ENCODE measurements at regions not wholly inside any gene's neighbourhood (a gene's known extent, or its start where the extent isn't known, plus 50 kb on each side); places are given as distances from the start of the nearest gene placed in this dataset.

DNA sequence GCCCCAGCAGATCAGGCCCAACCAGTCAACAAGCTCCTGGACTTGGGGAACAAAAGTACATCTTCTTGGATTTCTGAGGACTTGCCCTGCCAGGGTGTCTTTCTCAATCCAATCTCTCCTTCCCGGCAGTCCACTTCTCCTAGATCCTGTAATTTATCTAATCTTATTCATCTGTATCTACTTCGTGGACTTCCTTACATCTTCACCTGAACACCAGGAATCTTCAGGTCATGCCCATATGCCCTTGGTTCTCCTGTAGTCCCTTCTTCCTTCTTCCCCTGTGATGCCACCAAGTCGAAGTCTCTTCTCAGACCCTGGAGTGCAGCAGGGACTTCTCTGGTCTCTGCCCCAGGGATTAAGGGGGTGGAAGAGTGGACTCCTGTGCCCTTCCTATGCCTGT lies 100.3 kb downstream of the ZNF280B start:
- TF ChIP-seq POLR2A (IDR thresholded peaks at IDR 0.05; ENCODE audit: low read length) (no peak), GATA1 (IDR thresholded peaks at IDR 0.05; ENCODE audit: low read depth, low read length) (no peak)
